HK-2 (cell line): ENCODE measurements at regions not wholly inside any gene's neighbourhood (a gene's known extent, or its start where the extent isn't known, plus 50 kb on each side); places are given as distances from the start of the nearest gene placed in this dataset.

ENCODE experiments used
- DNase-seq: peaks from one replicate; pipeline ENCODE4 v3.0.0-alpha.2; 2018; ENCODE audit not compliant: unreplicated experiment

GRCh38 chr16:35258381-35258780 lies 1799.0 kb downstream of the TP53TG3F start:
- no peak for DNase-seq

- DNase-seq, result no peak
Measured at GRCh38 chr16:35295856-35296255, 1836.4 kb downstream of the TP53TG3F start.

- DNase-seq, result no peak
Measured at GRCh38 chr16:35296962-35297653, 1837.7 kb downstream of the TP53TG3F start.

- DNase-seq, result no peak
Measured at GRCh38 chr16:35298460-35299243, 1839.2 kb downstream of the TP53TG3F start.

- DNase-seq, result no peak
Measured at GRCh38 chr16:35302859-35303258, 1843.4 kb downstream of the TP53TG3F start.

GRCh38 chr16:35305476-35305875 lies 1846.1 kb downstream of the TP53TG3F start:
- DNase-seq, result no peak

- no peak for DNase-seq
Measured at GRCh38 chr16:35306915-35307314, 1847.5 kb downstream of the TP53TG3F start.

- no peak for DNase-seq
Measured at GRCh38 chr16:35308674-35309073, 1849.3 kb downstream of the TP53TG3F start.

GRCh38 chr16:35310999-35311398 lies 1851.6 kb downstream of the TP53TG3F start:
- DNase-seq, result no peak

GRCh38 chr16:35311475-35311874 lies 1852.1 kb downstream of the TP53TG3F start:
- no peak for DNase-seq

GRCh38 chr16:35314298-35314697 lies 1854.9 kb downstream of the TP53TG3F start:
- no peak for DNase-seq

- no peak for DNase-seq
Measured at GRCh38 chr16:35319536-35320192, 1860.3 kb downstream of the TP53TG3F start.

GRCh38 chr16:35325936-35326335 lies 1866.5 kb downstream of the TP53TG3F start:
- no peak for DNase-seq

- DNase-seq, result no peak
Measured at GRCh38 chr16:35339337-35339736, 1879.9 kb downstream of the TP53TG3F start.

- no peak for DNase-seq
Measured at GRCh38 chr16:35342012-35342411, 1882.6 kb downstream of the TP53TG3F start.

GRCh38 chr16:35344012-35344762 lies 1884.8 kb downstream of the TP53TG3F start:
- DNase-seq, result no peak

GRCh38 chr16:35352431-35352830 lies 1893.0 kb downstream of the TP53TG3F start:
- no peak for DNase-seq

GRCh38 chr16:35363510-35363909 lies 1904.1 kb downstream of the TP53TG3F start:
- no peak for DNase-seq

GRCh38 chr16:35364263-35364662 lies 1904.9 kb downstream of the TP53TG3F start:
- no peak for DNase-seq

GRCh38 chr16:35365675-35366074 lies 1906.3 kb downstream of the TP53TG3F start:
- no peak for DNase-seq

GRCh38 chr16:35370617-35371016 lies 1911.2 kb downstream of the TP53TG3F start:
- DNase-seq, result no peak

- no peak for DNase-seq
Measured at GRCh38 chr16:35377142-35377541, 1917.7 kb downstream of the TP53TG3F start.
